Breast epithelium (tissue), 3 donors: ENCODE measurements at regions not wholly inside any gene's neighbourhood (a gene's known extent, or its start where the extent isn't known, plus 50 kb on each side); places are given as distances from the start of the nearest gene placed in this dataset.

ENCODE experiments used
- POLR2A ChIP-seq: fragments of 450-650 bp; IDR thresholded peaks from one replicate; pipeline ENCODE4 v1.6.1; 2016; ENCODE audit warnings: antibody characterized with exemption, mild to moderate bottlenecking, moderate library complexity
- POLR2AphosphoS5 ChIP-seq, 3 donors: sonication (generic); formaldehyde crosslinking; IDR thresholded peaks; one replicate each; pipeline ENCODE4 v1.6.1; 2017; ENCODE audit warnings: antibody characterized with exemption in 3 of 3
- TF ChIP-seq, protein P1 (sequence below), 3 donors: fragments of 450-650 bp; IDR thresholded peaks; one replicate each; pipeline ENCODE4 v1.5.1; 2016 to 2017; ENCODE audit warnings: antibody characterized with exemption in 3 of 3, mild to moderate bottlenecking in 3 of 3, moderate library complexity in 3 of 3

- TF ChIP-seq POLR2A: no peak
- TF ChIP-seq, protein P1, sequence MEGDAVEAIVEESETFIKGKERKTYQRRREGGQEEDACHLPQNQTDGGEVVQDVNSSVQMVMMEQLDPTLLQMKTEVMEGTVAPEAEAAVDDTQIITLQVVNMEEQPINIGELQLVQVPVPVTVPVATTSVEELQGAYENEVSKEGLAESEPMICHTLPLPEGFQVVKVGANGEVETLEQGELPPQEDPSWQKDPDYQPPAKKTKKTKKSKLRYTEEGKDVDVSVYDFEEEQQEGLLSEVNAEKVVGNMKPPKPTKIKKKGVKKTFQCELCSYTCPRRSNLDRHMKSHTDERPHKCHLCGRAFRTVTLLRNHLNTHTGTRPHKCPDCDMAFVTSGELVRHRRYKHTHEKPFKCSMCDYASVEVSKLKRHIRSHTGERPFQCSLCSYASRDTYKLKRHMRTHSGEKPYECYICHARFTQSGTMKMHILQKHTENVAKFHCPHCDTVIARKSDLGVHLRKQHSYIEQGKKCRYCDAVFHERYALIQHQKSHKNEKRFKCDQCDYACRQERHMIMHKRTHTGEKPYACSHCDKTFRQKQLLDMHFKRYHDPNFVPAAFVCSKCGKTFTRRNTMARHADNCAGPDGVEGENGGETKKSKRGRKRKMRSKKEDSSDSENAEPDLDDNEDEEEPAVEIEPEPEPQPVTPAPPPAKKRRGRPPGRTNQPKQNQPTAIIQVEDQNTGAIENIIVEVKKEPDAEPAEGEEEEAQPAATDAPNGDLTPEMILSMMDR (IDR thresholded peaks at IDR 0.05): no peak
- no peak for TF ChIP-seq POLR2AphosphoS5 (IDR thresholded peaks at IDR 0.05)
Measured at GRCh38 chr5:110957934-110958333, 113.6 kb upstream of the TSLP start.
